ENCODE measurements at regions not wholly inside any gene's neighbourhood (a gene's known extent, or its start where the extent isn't known, plus 50 kb on each side); places are given as distances from the start of the nearest gene placed in this dataset.

GRCh38 chr13:34627509-34628208, 314.4 kb upstream of the NBEA start:
- Mint-ChIP-seq H3K27me3 (ENCODE audit: low read depth) (no peaks in the 10 kb centered on the region), H3K4me3 (no peak overlapping the region), H3K9me3 (peaks cover 4 to 5% of the 10 kb centered on the region in 2 experiments; a peak in 2 of 5 replicates), H3K36me3 (ENCODE audit: insufficient read depth in 1 of 3, low read depth in 3 of 3) (peaks cover 0 to 4% (median 0%) of the 10 kb centered on the region in 3 experiments; a peak in 1 of 7 replicates), H3K27ac (no peak overlapping the region), H3K4me1 (peaks cover 20 to 25% of the 10 kb centered on the region in 2 experiments)
- Histone ChIP-seq H3K9ac (ENCODE audit: extremely low read depth, insufficient read length, low read length) (no peak overlapping the region), H3K9me3 (ENCODE audit: control insufficient read depth, low read depth, low read length) (no peaks in the 10 kb centered on the region), H4K91ac (ENCODE audit: insufficient read length, low read depth, low read length) (no peak overlapping the region), H4K20me1 (ENCODE audit: control insufficient read depth, insufficient read depth, insufficient read length) (no peaks in the 10 kb centered on the region), H4K5ac (ENCODE audit: insufficient read length, low read depth, low read length) (no peak overlapping the region), H2BK5ac (ENCODE audit: insufficient read length, low read length) (no peak overlapping the region), H2BK15ac (ENCODE audit: low read depth, low read length) (no peak overlapping the region), H2BK12ac (ENCODE audit: insufficient read length, low read depth, low read length) (no peak overlapping the region), H3K79me2 (ENCODE audit: insufficient read depth, low read length) (no peaks in the 10 kb centered on the region), H3K79me1 (ENCODE audit: insufficient read depth, low read depth, low read length, poor library complexity, severe bottlenecking) (no peaks in the 10 kb centered on the region), H2BK20ac (ENCODE audit: low read depth, low read length, poor library complexity, severe bottlenecking) (no peak overlapping the region), H3K14ac (ENCODE audit: insufficient read depth, low read length) (no peak overlapping the region), H3K4me1 (ENCODE audit: insufficient read depth, low read length) (no peaks in the 10 kb centered on the region), H3K56ac (ENCODE audit: insufficient read length, low read depth, low read length) (no peak overlapping the region), H4K8ac (replicated peaks; ENCODE audit: insufficient read length, low read depth, low read length) (no peak overlapping the region), H3K23me2 (ENCODE audit: insufficient read length, low read depth, low read length, poor library complexity, severe bottlenecking) (no peaks in the 10 kb centered on the region), H3K18ac (ENCODE audit: insufficient read length, low read depth, low read length) (no peak overlapping the region), H3T11ph (ENCODE audit: low read length) (no peak overlapping the region), H2BK120ac (ENCODE audit: low read depth, low read length, poor library complexity, severe bottlenecking) (no peak overlapping the region), H3K4ac (ENCODE audit: low read depth, low read length) (no peak overlapping the region), H3K27ac (ENCODE audit: insufficient read length, low read depth, low read length) (no peak overlapping the region), H2AFZ (ENCODE audit: low read length) (no peak overlapping the region), H3K27me3 (ENCODE audit: insufficient read depth, low read length) (no peaks in the 10 kb centered on the region), H3K4me2 (ENCODE audit: insufficient read depth, insufficient read length, low read length) (no peak overlapping the region), H2AK5ac (ENCODE audit: insufficient read length, low read length) (no peak overlapping the region), H3K23ac (ENCODE audit: insufficient read length, low read depth, low read length) (no peak overlapping the region)
- WGBS (ENCODE audit: extremely low coverage, insufficient read length, low lambda C conversion rate): no CpG with 5 or more reads among the region's 9 CpGs
- TF ChIP-seq, protein P1, sequence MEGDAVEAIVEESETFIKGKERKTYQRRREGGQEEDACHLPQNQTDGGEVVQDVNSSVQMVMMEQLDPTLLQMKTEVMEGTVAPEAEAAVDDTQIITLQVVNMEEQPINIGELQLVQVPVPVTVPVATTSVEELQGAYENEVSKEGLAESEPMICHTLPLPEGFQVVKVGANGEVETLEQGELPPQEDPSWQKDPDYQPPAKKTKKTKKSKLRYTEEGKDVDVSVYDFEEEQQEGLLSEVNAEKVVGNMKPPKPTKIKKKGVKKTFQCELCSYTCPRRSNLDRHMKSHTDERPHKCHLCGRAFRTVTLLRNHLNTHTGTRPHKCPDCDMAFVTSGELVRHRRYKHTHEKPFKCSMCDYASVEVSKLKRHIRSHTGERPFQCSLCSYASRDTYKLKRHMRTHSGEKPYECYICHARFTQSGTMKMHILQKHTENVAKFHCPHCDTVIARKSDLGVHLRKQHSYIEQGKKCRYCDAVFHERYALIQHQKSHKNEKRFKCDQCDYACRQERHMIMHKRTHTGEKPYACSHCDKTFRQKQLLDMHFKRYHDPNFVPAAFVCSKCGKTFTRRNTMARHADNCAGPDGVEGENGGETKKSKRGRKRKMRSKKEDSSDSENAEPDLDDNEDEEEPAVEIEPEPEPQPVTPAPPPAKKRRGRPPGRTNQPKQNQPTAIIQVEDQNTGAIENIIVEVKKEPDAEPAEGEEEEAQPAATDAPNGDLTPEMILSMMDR (conservative IDR thresholded peaks at IDR 0.05): no peak
- DNase-seq: no peak

All from H9 (cell line).